GM12874 (cell line): ENCODE measurements at regions not wholly inside any gene's neighbourhood (a gene's known extent, or its start where the extent isn't known, plus 50 kb on each side); places are given as distances from the start of the nearest gene placed in this dataset.

Source experiments
- CTCF ChIP-seq: IDR thresholded peaks from 2 replicates; pipeline ENCODE4 v1.5.1; 2011; ENCODE audit warnings: low read depth, mild to moderate bottlenecking, control low read depth, low read length, moderate library complexity; ENCODE audit not compliant: insufficient read depth

GRCh38 chr6:126876446-126876845, 242.0 kb upstream of the RSPO3 start:
- TF ChIP-seq CTCF = no peak

- TF ChIP-seq CTCF = no peak
Observed at GRCh38 chr6:126880964-126881363, 237.5 kb upstream of the RSPO3 start.

GRCh38 chr6:126886106-126886505, 232.4 kb upstream of the RSPO3 start:
- TF ChIP-seq CTCF = no peak

- no peak for TF ChIP-seq CTCF
Observed at GRCh38 chr6:126888727-126889725, 229.4 kb upstream of the RSPO3 start.

GRCh38 chr6:126890055-126890454, 228.4 kb upstream of the RSPO3 start:
- TF ChIP-seq CTCF = no peak

- TF ChIP-seq CTCF = no peak
Observed at GRCh38 chr6:126891158-126891557, 227.3 kb upstream of the RSPO3 start.

GRCh38 chr6:126897758-126898157, 220.7 kb upstream of the RSPO3 start:
- no peak for TF ChIP-seq CTCF
